RPMI7951 (cell line): ENCODE measurements at regions not wholly inside any gene's neighbourhood (a gene's known extent, or its start where the extent isn't known, plus 50 kb on each side); places are given as distances from the start of the nearest gene placed in this dataset.

Experiments
- DNase-seq: peaks from one replicate; pipeline ENCODE4 v3.0.0-alpha.2; 2012; ENCODE audit warnings: low read depth

DNA sequence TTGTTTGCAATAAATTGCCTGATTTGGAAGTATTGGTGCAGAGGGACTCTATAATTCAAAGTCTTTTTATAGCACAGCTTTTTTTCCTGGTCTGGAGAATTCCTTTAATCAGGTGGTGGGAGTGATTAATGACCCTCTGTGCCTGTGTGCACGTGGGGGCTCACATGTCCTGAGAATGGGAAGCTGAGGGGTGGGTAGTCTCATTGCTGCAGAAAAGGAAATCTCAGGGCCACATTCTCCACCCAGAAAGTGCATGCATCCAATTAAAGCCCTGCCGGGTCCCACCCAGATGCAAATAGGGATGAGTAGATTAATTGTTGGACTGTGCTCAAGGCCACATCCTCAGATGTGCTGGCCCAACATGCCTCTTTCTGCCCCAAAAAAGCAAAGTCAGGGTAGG, 324.7 kb downstream of the CXCL12 start:
- no peak for DNase-seq

DNA sequence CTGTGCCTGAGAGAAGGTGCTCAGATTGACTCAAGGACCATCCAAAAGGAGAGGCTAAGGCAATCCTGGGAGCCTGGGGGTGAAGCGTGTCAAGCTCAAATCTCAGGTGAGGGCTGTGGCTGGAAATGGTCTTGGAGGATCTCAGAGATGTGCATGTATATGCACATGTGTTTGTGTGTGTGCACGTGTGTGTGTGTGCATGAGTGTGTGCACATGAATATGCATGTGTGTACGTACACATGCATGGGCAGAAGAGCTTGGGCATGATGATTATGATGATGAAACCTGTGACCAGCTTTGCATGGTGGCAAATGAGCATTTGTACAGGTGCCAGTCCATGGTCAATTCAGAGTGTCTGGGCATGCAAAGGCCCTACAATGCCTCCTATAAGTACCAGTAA, 326.6 kb downstream of the CXCL12 start:
- no peak for DNase-seq

DNA sequence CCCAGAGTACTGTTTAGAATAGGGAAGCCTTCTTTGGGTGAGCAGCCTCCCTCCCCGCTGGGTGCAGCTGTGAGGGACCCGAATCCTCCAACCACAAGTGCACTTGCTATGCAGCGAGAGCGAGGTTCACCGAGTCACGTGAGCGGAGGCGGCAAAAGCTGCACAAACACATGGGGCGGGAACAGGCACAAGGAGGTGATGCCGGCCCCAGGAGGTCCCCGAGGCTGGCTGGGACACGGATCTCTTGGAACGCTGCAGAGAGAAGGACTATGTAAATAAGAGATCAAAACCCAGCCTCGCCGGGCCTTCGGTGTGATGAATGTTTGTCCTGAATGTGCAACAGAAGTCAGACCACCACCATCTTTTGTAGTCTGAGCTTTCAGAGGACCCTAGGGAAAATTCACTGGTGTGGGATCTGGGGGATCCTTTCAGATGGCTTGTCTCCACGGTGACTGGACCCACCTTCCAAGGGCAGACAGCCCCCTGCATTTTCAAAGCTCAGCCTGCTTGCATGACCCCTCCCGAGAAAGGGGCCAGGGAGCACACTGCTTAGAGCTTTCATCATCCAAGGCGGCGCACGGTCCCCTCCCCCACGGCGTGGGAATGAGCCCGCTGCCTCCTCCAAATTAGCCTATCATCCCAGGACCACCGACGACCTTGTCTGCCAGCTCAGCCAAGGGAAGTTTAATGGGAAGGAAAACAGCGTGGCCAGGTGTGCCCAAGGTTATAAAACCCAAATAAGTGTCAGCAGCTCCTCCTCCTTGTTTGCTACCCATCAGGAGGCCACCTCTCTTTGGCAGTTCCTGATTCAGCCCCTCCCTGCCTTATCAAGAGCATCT, 327.7 kb downstream of the CXCL12 start:
- peak; percentile 24 for DNase-seq

DNA sequence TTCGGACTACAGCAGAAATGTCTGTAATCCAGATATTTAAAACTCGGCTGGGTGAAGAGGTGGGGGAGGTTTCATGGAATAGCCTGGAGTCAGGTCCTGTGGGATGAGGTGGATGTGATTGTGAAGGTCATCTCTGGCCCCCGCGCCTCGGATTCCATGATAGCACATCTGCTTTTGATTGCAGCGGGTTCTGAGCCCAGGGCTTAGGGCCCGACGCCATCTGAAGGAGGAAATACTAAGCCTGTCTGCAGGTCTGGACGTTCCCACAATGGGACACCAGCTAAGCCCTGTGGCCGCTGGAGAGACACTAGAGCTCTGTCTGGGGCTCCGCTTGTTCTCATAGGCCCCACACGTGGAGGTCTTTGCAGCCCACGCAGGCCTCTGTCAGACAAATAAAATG, 328.7 kb downstream of the CXCL12 start:
- no peak for DNase-seq

DNA sequence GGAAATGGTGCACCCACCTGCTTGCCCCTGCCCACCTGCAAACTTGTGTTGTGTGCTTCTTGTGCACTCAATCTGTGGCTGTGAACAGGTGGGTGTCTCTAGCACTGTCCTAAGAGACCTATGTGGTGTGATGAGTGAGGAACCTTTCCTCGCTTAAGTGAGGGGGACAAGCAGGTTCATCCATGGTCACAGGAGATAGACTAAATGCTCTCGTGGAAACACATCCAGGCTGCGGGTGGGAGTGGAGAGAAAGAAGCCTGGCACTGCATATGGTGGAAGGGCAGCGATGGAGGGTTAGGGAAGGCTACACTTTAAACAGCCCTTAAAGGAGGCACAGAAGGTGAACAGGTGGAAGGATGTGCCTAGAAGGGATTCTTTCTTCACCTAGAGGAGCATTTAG, 330.9 kb downstream of the CXCL12 start:
- DNase-seq = no peak

DNA sequence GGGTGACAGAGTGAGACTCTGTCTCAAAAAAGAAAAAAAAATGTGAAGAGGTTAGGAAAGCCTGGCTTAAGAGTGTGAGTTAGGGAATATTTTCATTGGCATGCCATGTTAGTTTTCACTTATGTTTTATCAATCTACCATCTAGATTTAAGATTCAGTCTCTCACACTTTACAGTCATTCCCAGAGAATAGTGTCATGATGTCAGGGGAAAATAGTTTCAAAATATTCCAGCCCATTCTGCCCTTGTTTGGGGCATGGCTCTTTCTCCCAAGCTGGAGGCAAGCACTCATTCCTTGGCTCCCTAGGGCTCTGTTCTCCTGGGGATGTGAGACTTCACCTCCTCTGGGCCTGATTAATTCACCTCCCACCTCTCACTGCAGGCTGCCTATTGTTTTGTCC, 331.5 kb downstream of the CXCL12 start:
- no peak for DNase-seq

DNA sequence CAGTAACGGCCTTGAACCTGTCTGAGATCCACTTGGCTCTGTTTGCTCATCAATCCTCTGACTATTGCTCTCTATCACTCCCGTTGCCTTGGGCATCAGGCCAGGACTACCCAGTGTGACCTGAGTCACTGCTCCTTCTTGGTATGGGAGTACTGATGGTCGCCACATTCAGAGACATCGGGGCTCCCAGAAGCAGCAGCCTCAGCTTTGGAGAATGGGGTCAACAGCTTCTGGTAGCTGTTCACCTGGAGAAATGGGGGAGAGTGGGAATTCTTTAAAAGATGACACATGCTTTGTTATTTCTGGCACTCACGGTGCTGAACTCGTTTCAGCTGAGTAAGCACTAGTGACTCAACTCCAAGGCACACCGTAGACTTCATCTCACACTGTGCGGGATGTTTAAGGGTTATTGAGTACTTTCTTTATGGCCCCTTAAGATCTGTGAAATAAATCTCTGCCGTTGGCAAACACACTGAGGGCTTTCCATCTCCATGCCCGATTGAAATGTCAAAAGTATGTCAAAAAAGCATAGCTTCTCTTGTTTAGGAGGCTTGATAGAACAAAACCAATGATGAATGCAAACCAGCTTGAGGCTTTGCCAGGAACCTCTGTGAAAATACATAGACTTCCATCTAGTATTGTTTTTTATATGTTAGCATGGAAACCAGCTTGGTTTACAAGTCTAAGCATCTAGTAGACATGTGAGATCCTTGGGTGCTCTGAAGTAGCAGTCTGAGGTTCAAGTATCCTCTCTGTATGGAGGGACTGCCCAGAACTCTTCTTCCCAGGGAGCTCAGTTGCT, 333.1 kb downstream of the CXCL12 start:
- peak; percentile 74 for DNase-seq

DNA sequence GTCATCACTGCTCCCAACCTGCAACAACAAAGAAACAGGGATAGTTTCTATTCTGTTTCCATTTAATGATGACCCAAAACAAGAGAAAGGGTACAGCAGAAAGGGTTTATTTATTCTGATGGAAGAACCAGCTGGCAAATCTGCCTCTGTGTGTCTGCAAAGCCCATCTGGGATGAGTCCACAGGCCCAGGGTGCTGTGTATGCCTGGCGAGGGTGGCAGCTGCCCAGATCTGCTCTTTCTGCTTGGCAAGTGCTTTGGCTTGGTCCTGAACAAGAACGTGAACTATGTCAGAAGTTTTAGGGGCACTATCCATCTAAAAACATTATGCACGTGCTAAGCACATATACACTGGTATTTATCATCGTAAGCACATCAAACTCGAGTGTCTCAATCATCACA, 333.8 kb downstream of the CXCL12 start:
- DNase-seq = no peak

DNA sequence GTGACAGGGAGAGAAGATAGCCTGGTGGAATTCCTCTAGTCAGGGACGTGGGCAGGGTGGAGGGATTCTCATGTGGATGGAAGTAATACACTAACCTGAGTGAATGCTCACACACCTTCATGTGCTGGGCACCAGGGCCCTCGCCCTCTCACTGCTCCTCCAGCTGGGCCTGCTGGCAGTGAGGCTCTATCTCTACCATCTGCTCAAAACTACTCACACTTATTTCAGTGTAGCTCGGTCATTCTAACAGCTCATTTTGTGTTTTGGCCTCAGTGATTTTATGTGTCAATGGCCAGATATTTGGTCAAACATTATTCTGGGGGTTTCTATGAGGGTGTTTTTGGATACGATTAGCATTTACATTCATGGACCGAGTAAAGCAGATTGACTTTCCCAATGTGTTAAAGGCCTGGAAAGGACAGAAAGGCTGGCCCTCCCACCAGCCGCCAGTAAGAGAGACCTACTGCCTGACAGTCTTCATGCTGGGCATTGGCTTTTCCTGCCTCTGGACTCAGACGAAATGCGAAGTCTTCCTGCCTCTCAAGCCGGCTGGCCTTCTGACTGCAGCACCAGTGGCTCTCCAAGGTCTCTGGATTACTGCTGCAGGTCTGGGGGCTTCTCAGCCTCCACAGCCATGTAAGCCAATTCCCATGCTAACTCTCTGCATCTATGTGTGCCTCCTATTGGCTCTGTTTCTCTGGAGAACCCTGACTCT, 335.4 kb downstream of the CXCL12 start:
- no peak for DNase-seq

DNA sequence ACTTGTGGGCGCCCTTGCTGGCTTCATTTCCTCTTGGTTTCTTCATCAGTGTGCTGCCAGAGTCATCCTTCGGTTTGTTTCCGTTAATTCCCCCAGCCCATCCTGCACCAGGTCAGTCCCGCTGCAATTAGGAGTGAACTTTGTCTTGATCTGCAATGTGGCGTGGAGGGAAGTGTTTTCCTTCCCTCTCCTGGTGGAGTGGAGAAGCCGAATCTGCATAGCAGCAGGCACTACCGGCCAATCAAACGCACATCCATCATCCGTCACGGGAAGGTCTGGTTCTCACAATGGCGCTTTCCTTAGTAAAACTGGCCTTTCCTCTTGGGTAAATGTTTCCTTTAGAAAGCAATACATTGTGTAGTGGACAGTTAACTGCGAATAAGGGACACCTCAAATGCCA, 337.5 kb downstream of the CXCL12 start:
- DNase-seq = no peak

DNA sequence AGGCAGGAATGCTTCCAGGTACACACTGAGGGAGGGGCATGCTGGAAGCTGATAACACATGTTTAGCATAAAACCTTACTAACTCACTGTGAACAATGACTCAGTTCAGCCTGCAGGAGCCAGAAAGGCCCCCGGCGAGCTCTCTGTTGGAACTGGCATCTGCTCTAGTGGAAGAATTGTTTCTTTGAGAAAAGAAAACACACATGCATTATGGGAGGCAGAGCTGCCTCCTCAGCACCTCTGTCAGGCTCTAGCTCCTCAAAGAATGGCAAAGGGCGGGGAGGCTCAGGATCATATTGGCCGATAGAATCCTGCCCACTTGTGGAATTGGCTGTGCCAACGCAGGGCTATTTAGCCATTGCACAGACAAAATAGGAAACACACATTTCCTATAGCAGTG, 338.3 kb downstream of the CXCL12 start:
- peak; percentile 90 for DNase-seq

DNA sequence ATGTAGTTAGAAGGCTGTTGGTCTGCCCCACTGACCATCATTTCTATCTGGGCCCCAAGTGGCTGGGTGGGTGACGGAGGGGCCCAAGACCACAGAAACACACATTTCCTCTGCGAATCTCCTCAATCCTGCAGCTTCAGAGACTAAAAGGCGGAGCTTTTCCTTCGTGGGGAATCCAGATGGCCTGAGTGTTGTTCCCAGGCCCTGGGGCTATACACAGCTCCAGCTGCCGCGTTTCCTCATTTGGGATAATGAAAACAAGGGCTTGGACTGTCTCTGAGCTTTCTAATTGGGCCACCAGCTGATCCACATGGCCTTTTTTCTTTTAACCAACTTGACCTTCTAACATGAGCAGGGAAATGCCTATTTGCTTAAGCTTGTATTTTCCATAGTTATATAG, 339.9 kb downstream of the CXCL12 start:
- DNase-seq = peak; percentile 95

DNA sequence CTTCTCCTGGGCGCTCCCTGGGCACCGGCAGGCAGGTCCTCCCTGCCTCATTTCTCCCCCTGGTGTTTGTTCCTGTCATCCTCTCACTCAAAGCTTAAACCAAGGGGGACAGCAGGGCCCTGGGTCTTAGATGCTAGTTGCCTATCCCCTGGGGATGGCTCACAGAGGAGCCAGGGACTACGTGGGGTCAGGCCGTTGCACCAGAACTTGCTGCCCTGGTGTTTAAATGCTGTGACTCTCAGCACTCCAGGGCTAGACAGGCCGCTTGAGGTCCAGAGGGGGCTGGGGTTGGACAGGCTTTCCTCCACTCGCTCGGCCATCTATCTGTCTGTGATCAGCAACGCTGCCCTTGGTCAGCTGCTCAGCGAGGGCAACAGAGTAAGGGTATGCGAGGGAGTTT, 340.3 kb downstream of the CXCL12 start:
- no peak for DNase-seq

DNA sequence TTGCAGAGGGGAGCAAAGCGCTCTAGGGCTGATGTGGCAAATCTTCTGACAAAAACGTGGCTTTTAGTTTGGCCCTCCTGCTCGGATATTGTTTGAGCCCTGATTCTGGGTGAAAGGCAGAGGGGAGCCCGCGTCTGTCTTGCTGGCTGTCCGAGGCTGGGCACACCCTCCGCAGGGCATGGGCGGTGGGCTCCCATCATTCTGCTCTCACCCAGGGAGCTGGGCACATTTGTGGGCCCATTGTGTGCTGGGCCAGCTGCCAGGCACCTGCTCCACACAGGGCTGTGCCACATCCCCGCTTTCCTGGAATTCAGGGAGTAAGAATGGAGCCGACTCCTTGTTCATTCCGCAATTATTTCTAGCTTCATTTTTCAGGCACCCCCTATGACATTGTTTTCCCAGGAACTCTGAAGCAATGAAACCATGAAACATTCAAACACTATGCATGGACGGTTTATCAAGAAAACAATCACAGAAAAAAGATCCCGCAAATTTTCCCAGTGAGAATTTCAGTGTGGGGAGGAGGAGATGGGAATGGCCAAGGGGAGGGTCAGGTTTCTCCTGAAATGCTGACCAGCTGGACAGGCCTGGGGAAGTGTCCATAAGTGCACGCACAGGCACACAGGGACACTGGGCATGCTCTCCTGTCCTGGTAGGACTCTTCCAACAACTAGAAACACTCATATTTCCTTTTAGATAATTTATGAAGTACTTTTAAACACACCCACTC, 341.1 kb downstream of the CXCL12 start:
- DNase-seq = no peak

DNA sequence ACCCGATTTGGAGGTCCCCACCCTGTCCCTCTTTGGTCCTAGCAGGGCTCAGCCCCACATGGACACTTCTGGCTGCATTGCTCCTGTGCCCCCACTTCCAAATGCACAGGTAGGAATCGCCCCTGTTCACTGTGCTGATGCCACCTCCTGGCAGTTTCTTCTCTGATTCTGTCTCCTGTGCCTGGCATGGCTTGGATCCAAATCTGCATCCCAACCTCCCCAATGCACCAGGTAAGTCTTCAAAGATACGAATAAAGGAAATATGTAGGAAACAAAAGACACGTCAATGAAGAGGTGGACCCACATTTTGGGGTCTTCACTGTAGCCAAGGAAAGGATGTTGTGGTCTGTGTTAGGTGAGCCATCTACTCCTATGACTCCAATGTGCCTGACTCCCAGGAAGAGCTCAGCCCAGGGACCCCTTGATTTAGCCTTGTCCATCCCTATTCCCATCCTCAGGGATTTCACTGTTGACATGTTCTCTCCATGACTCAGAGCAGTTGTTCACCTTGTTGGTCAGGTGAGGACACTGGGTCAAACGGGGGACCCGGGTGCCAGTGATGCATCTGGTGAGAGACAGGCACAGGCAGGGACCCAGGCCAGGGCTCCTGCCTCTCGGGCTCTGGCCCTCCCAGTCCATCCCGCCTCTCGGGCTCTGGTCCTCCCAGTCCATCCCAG, 341.8 kb downstream of the CXCL12 start:
- no peak for DNase-seq

DNA sequence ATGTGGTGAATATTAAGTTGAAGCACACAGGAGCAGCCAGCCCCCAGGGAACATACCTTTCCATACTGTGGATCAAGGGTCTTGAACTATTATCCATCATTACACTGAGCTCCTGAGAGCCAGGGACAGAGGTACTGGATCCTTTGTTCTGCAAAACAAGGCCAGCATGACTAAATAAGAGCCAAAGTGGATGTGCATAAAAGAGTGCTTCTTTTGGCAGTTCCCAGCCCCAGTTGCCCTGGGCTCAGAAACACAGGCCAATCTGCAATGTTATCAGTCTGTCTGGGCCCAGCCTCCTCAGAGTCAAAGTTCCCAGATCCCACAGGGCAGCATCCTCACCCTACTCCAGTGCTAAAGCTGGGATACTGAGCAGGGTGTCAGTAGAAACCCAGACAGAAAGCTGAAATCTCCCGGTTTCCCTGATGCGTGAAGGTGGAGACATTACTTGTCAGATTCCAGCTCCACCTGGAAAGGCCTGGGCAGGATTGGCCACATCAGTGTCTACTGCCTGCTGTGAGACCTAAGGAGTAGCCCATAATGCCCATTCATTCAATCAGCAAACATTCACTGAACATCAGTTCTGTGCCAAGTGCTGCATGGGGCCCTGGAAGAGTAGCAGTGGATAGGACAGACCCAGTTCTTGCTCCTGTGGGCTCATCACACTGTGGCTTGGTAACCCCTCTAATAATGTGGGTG, 342.7 kb downstream of the CXCL12 start:
- no peak for DNase-seq

DNA sequence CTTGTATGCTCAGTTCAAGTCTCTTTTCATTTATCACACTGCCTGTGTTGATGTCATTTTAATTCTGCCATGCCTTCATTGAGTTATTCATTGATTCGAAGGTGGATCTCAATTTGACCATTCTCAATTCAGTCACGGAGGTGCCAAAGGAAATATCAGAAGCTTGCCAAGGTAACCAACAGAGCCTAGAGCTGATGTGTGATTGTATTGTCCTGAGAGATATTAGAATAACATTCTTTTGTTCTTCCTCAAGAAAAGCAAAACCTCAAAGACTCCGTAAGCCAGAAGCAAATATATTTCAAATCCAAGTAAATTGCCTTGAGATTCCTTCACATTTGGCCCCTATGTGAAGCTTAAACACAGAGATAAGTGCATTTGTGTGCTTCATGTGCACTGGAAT, 345.3 kb downstream of the CXCL12 start:
- DNase-seq = no peak

DNA sequence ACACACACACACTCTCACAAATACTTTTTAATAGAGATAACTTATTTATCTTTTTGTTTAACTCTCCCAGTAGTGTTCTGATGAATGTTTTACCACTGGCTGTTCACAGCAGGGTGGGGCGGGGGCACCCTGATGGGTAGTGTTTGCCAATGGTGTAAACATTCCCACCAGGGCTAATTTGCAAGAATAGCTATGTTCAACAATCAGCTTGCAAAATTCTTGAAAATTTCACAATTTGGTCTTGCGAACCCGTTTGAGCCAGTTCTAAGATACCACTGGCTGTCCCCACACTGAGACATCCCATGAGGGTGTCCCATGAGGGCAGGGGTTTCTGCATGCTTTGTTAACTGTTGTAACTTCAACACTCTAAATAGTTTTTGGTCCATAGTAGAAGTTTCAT, 348.5 kb downstream of the CXCL12 start:
- DNase-seq = no peak

DNA sequence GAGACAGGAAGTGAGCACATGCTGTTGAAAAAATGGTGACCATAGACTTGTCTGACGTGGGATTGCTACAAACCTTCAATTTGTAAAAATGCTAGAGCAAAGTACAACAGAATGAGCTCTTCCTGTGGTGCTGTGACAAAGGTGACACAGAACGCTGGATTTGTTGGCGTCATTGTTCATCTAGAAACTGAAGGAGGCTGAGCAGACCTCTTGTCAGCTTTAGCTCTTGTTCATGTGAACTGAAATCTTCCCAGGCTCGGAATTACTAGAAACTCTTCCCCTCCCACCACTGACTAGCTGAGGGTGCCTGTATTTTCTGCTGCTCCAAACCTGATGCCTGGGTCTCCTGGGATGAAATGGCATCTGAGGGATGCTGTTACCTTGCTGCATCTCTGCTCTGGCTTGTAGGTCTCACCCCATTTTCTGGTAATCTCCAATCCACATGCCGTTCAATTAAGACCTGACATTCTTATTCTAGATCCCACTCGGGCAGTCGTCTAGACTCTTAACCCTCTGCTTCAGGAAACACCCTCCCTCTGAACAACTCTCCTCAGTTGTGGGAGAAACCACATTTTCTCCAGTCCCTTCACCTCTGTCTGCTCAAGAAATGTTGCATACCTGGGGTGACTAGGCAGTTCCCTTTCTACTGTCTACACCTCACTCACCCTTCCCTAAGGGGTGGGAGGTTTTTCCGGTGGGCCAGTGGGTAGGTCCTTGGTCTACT, 349.3 kb downstream of the CXCL12 start:
- no peak for DNase-seq

DNA sequence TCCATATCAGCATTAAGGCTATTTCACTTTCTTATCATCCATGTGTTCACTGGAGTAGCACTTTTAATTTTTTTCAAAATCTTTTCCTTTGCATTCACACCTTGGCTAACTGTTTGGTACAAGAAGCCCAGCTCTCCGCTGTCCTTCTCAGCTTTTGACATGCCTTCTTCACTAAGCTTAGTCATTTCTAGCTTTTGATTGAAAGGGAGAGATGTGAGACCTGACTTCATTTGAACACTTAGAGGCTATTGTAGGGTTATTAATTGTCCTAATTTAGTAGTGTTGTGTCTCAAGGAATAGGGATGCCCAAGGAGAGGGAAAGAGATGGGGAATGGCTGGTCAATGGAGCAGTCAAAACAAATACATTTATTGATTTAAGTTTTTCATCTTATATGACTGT, 350.0 kb downstream of the CXCL12 start:
- no peak for DNase-seq
